ENCODE measurements at regions not wholly inside any gene's neighbourhood (a gene's known extent, or its start where the extent isn't known, plus 50 kb on each side); places are given as distances from the start of the nearest gene placed in this dataset.

- TF ChIP-seq MEF2A (IDR thresholded peaks at IDR 0.05; ENCODE audit: insufficient read depth, low read depth, low read length) (no peak), SPI1 (IDR thresholded peaks at IDR 0.05; ENCODE audit: borderline replicate concordance, insufficient read depth, low read depth, low read length) (no peak), HDGF (IDR thresholded peaks at IDR 0.05) (no peak), SIN3A (IDR thresholded peaks at IDR 0.05; ENCODE audit: low read depth, low read length) (no peak), CEBPB (IDR thresholded peaks at IDR 0.05; ENCODE audit: borderline replicate concordance in 1 of 2, low read depth in 2 of 2, low read length in 2 of 2) (no peak), MTA3 (IDR thresholded peaks at IDR 0.05; ENCODE audit: borderline replicate concordance, low read length) (no peak), POLR2A (IDR thresholded peaks at IDR 0.05; ENCODE audit: low read depth, low read length) (no peak), MYC (IDR thresholded peaks at IDR 0.05; ENCODE audit: insufficient read depth, insufficient read length, insufficient replicate concordance, low read length, severe bottlenecking) (no peak), HCFC1 (IDR thresholded peaks at IDR 0.05; ENCODE audit: low read length) (no peak), CHD2 (IDR thresholded peaks at IDR 0.05; ENCODE audit: borderline replicate concordance, low read depth, low read length) (no peak), TAF1 (IDR thresholded peaks at IDR 0.05; ENCODE audit: borderline replicate concordance, low read depth, low read length) (no peak), ELK1 (IDR thresholded peaks at IDR 0.05; ENCODE audit: low read depth, low read length) (no peak), ZSCAN29 (IDR thresholded peaks at IDR 0.05) (no peak)
- TF ChIP-seq, protein P1, sequence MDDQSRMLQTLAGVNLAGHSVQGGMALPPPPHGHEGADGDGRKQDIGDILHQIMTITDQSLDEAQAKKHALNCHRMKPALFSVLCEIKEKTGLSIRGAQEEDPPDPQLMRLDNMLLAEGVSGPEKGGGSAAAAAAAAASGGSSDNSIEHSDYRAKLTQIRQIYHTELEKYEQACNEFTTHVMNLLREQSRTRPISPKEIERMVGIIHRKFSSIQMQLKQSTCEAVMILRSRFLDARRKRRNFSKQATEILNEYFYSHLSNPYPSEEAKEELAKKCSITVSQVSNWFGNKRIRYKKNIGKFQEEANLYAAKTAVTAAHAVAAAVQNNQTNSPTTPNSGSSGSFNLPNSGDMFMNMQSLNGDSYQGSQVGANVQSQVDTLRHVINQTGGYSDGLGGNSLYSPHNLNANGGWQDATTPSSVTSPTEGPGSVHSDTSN (IDR thresholded peaks at IDR 0.05; ENCODE audit: insufficient replicate concordance, low read depth, low read length): no peak
These were observed 1527.7 kb upstream of the CDH8 start for GRCh38 chr16:63563819-63564505.
